ENCODE measurements at regions not wholly inside any gene's neighbourhood (a gene's known extent, or its start where the extent isn't known, plus 50 kb on each side); places are given as distances from the start of the nearest gene placed in this dataset.
"Not testable (repeated sequence)": the region's sequence is repeated elsewhere in the genome, so short reads cannot be mapped to it uniquely, and the experiment has no call there.

DNA sequence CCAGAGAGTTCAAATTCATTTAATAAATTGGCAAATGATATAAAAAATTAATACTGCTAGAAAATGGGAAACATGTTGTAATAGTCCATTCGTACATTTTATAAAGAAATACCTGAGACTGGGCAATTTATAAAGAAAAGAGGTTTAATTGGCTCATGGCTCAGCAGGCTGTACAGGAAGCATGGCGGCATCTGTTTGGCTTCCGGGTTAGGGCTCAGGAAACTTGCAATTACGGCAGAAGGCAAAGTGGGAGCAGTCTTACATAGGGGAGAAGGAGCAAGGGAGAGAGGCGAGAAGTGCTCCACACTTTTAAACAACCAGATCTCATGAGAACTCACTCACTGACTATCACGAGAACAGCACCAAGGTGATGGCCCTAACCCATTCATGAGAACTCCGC lies 512.0 kb downstream of the DACH1 start:
- Histone ChIP-seq H3K4me3 (ENCODE audit: low read length) (no peak overlapping the region), H3K27ac (ENCODE audit: low read length) (no peak overlapping the region), H3K36me3 (ENCODE audit: insufficient read depth, low read length) (no peaks in the 10 kb centered on the region), H4K20me1 (ENCODE audit: insufficient read depth) (no peaks in the 10 kb centered on the region), H3F3A (ENCODE audit: insufficient read depth, low read length, poor library complexity, severe bottlenecking) (no peaks in the 10 kb centered on the region), H3K9ac (ENCODE audit: low read length) (no peak overlapping the region), H3K79me2 (replicated peaks; ENCODE audit: insufficient read depth, low read length) (no peaks in the 10 kb centered on the region), H3K4me2 (ENCODE audit: low read length) (no peak overlapping the region), H3K9me2 (ENCODE audit: insufficient read depth, low read length) (no peaks in the 10 kb centered on the region), H3K9me3 (ENCODE audit: low read length) (no peaks in the 10 kb centered on the region), H3K27me3 (ENCODE audit: insufficient read depth, low read depth, low read length) (no peaks in the 10 kb centered on the region), H2AFZ (ENCODE audit: low read depth, low read length) (no peak overlapping the region)
- TF ChIP-seq RAD21 (conservative IDR thresholded peaks at IDR 0.05) (no peak), POLR2AphosphoS5 (IDR thresholded peaks at IDR 0.05) (no peak), TAF1 (IDR thresholded peaks at IDR 0.05; ENCODE audit: low read depth) (no peak), MXI1 (conservative IDR thresholded peaks at IDR 0.05; ENCODE audit: poor library complexity, severe bottlenecking) (no peak), SMC3 (conservative IDR thresholded peaks at IDR 0.05; ENCODE audit: poor library complexity) (no peak), EZH2 (IDR thresholded peaks at IDR 0.05; ENCODE audit: borderline replicate concordance, insufficient read depth, low read length, poor library complexity, severe bottlenecking) (no peak), CTCF (IDR thresholded peaks at IDR 0.05; ENCODE audit: poor library complexity, severe bottlenecking) (no peak), REST (IDR thresholded peaks at IDR 0.05; ENCODE audit: borderline replicate concordance) (no peak), EP300 (conservative IDR thresholded peaks at IDR 0.05; ENCODE audit: poor library complexity, severe bottlenecking) (no peak)

DNA sequence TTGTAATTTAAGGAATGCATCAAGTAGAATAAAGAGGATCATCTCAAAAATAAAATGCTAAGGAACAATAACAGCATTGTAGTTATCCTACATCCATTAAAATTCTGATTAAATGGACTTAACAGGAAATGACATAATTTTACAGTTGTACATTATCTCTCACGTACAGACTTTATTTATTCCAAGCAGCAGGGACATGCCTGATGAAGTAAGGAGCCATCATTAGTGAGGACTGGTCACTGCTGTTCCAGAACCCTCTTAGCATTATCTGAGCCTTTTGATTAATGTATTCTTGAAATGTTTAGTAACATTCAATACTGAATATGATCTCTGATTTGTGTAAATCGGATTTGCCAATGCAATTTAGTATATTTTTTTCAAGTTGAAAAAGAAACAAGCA lies 516.1 kb downstream of the DACH1 start:
- Histone ChIP-seq H3K9ac (ENCODE audit: low read length) (no peak overlapping the region), H3K36me3 (ENCODE audit: insufficient read depth, low read length) (no peaks in the 10 kb centered on the region), H4K20me1 (ENCODE audit: insufficient read depth) (no peaks in the 10 kb centered on the region), H3K9me2 (ENCODE audit: insufficient read depth, low read length) (no peaks in the 10 kb centered on the region), H2AFZ (ENCODE audit: low read depth, low read length) (no peak overlapping the region), H3K79me2 (replicated peaks; ENCODE audit: insufficient read depth, low read length) (no peaks in the 10 kb centered on the region), H3K27me3 (ENCODE audit: insufficient read depth, low read depth, low read length) (no peaks in the 10 kb centered on the region), H3K9me3 (ENCODE audit: low read length) (no peaks in the 10 kb centered on the region), H3F3A (ENCODE audit: insufficient read depth, low read length, poor library complexity, severe bottlenecking) (no peaks in the 10 kb centered on the region), H3K4me3 (ENCODE audit: low read length) (no peak overlapping the region), H3K27ac (ENCODE audit: low read length) (no peak overlapping the region), H3K4me2 (ENCODE audit: low read length) (no peak overlapping the region)
- TF ChIP-seq REST (IDR thresholded peaks at IDR 0.05; ENCODE audit: borderline replicate concordance) (no peak), EZH2 (IDR thresholded peaks at IDR 0.05; ENCODE audit: borderline replicate concordance, insufficient read depth, low read length, poor library complexity, severe bottlenecking) (no peak), CTCF (IDR thresholded peaks at IDR 0.05; ENCODE audit: poor library complexity, severe bottlenecking) (no peak), SMC3 (conservative IDR thresholded peaks at IDR 0.05; ENCODE audit: poor library complexity) (no peak), POLR2AphosphoS5 (IDR thresholded peaks at IDR 0.05) (no peak), MXI1 (conservative IDR thresholded peaks at IDR 0.05; ENCODE audit: poor library complexity, severe bottlenecking) (no peak), EP300 (conservative IDR thresholded peaks at IDR 0.05; ENCODE audit: poor library complexity, severe bottlenecking) (no peak), TAF1 (IDR thresholded peaks at IDR 0.05; ENCODE audit: low read depth) (no peak), RAD21 (conservative IDR thresholded peaks at IDR 0.05) (no peak)

DNA sequence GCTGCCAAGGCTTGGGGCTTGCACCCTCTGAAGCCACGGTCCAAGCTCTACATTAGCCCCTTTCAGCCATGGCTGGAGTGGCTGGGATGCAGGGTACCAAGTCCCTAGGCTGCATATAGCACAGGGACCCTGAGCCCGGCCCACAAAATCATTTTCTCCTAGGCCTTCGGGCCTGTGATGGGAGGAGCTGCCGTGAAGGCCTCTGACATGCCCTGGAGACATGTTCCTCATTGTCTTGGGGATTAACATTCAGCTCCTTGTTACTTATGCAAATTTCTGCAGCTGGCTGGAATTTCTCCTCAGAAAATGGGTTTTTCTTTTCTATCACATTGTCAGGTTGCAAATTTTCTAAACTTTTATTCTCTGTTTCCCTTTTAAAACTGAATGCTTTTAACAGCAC lies 521.1 kb downstream of the DACH1 start:
- not testable (repeated sequence) for H3K9me3 ChIP-seq (ENCODE audit: low read length); H3K36me3 ChIP-seq (ENCODE audit: insufficient read depth, low read length); H3K4me2 ChIP-seq (ENCODE audit: low read length); H3K79me2 ChIP-seq (replicated peaks; ENCODE audit: insufficient read depth, low read length); H4K20me1 ChIP-seq (ENCODE audit: insufficient read depth); H2AFZ ChIP-seq (ENCODE audit: low read depth, low read length); H3K27me3 ChIP-seq (ENCODE audit: insufficient read depth, low read depth, low read length); H3F3A ChIP-seq (ENCODE audit: insufficient read depth, low read length, poor library complexity, severe bottlenecking); H3K27ac ChIP-seq (ENCODE audit: low read length); H3K9me2 ChIP-seq (ENCODE audit: insufficient read depth, low read length); H3K4me3 ChIP-seq (ENCODE audit: low read length); H3K9ac ChIP-seq (ENCODE audit: low read length)

All from neural cell (in vitro differentiated cells).